MM.1S (cell line): ENCODE measurements at regions not wholly inside any gene's neighbourhood (a gene's known extent, or its start where the extent isn't known, plus 50 kb on each side); places are given as distances from the start of the nearest gene placed in this dataset.
A peak's percentile ranks its signal among the peaks of the same experiment; 100 is the strongest.

Experiments used
- DNase-seq: peaks from one replicate; pipeline ENCODE4 v3.0.0-alpha.2; 2015
- H2AFZ ChIP-seq: fragments of 300-600 bp; sonication (generic); 2 replicates; pipeline ENCODE4 v1.6.0; 2016; ENCODE audit warnings: antibody characterized with exemption, low read length
- H3F3A ChIP-seq: fragments of 300-600 bp; sonication (generic); 2 replicates; pipeline ENCODE4 v1.6.1; 2016; ENCODE audit warnings: mild to moderate bottlenecking, antibody characterized with exemption, low read length, moderate library complexity, mixed read lengths; ENCODE audit not compliant: insufficient read depth
- H3K27ac ChIP-seq: fragments of 300-600 bp; sonication (generic); 2 replicates; pipeline ENCODE4 v1.5.1; 2016; ENCODE audit warnings: mild to moderate bottlenecking, low read length
- H3K27me3 ChIP-seq: fragments of 300-600 bp; sonication (generic); replicated peaks from 2 replicates; pipeline ENCODE4 v1.6.0; 2016; ENCODE audit warnings: low read length; ENCODE audit not compliant: insufficient read depth
- H3K36me3 ChIP-seq: fragments of 300-600 bp; sonication (generic); replicated peaks from 2 replicates; pipeline ENCODE4 v1.6.1; 2016; ENCODE audit warnings: mild to moderate bottlenecking, low read length, mixed read lengths; ENCODE audit not compliant: insufficient read depth
- H3K4me1 ChIP-seq: fragments of 300-600 bp; sonication (generic); 2 replicates; pipeline ENCODE4 v1.6.1; 2016; ENCODE audit warnings: low read length, mixed read lengths
- H3K4me2 ChIP-seq: fragments of 300-600 bp; sonication (generic); 2 replicates; pipeline ENCODE4 v1.6.0; 2016; ENCODE audit warnings: low read depth, low read length
- H3K4me3 ChIP-seq: fragments of 300-600 bp; sonication (generic); 2 replicates; pipeline ENCODE4 v1.5.1; 2016; ENCODE audit warnings: low read length, mixed read lengths
- H3K79me2 ChIP-seq: fragments of 300-600 bp; sonication (generic); 2 replicates; pipeline ENCODE4 v1.6.1; 2016; ENCODE audit warnings: mixed run types, low read length, mixed read lengths
- H3K9ac ChIP-seq: fragments of 300-600 bp; sonication (generic); 2 replicates; pipeline ENCODE4 v1.6.1; 2016; ENCODE audit warnings: low read length, mixed read lengths
- H3K9me2 ChIP-seq: fragments of 300-600 bp; sonication (generic); replicated peaks from 2 replicates; pipeline ENCODE4 v1.6.1; 2016; ENCODE audit warnings: mild to moderate bottlenecking, low read length, mixed read lengths; ENCODE audit not compliant: insufficient read depth
- H3K9me3 ChIP-seq: fragments of 300-600 bp; sonication (generic); replicated peaks from 2 replicates; pipeline ENCODE4 v1.6.1; 2016; ENCODE audit warnings: mild to moderate bottlenecking, low read length, mixed read lengths; ENCODE audit not compliant: insufficient read depth
- H4K20me1 ChIP-seq: fragments of 300-600 bp; sonication (generic); 2 replicates; pipeline ENCODE4 v1.6.1; 2016; ENCODE audit warnings: mild to moderate bottlenecking, low read length, moderate library complexity, mixed read lengths; ENCODE audit not compliant: insufficient read depth
- CTCF ChIP-seq: fragments of 300-600 bp; sonication (generic); IDR thresholded peaks from 2 replicates; pipeline ENCODE4 v1.5.1; 2016; ENCODE audit warnings: antibody characterized with exemption, low read length, mixed read lengths
- EZH2 ChIP-seq: fragments of 300-600 bp; sonication (generic); optimal IDR thresholded peaks from 2 replicates; pipeline ENCODE3; 2017; ENCODE audit warnings: low read depth, mild to moderate bottlenecking, antibody characterized with exemption, low read length, mixed read lengths
- EZH2phosphoT487 ChIP-seq: fragments of 300-600 bp; sonication (generic); IDR thresholded peaks from 2 replicates; pipeline ENCODE4 v1.6.1; 2018; ENCODE audit warnings: antibody characterized with exemption, low read length

GRCh38 chr5:113721171-113721570, 207.7 kb downstream of the YTHDC2 start:
- Histone ChIP-seq H3K4me2 (no peak overlapping the region), H3K9me3 (no peaks in the 10 kb centered on the region), H3K27me3 (no peaks in the 10 kb centered on the region), H3K36me3 (no peaks in the 10 kb centered on the region), H3K79me2 (no peaks in the 10 kb centered on the region), H3K9me2 (no peaks in the 10 kb centered on the region), H3K4me1 (peaks cover 6% of the 10 kb centered on the region; the same call in 1 of the 2 replicates), H2AFZ (no peak overlapping the region), H4K20me1 (no peaks in the 10 kb centered on the region), H3K27ac (0 out of 2 replicates have a peak overlapping the region, but pooled peaks have one; percentile 0), H3F3A (no peaks in the 10 kb centered on the region), H3K9ac (no peak overlapping the region), H3K4me3 (no peak overlapping the region)
- peak; percentile 78 for DNase-seq
- no peak for TF ChIP-seq EZH2phosphoT487
- no peak for TF ChIP-seq CTCF
- no peak for TF ChIP-seq EZH2

- H3K36me3 ChIP-seq = no peaks in the 10 kb centered on the region
- H3K27ac ChIP-seq = no peak overlapping the region
- DNase-seq = no peak
- no peak overlapping the region for H3K4me3 ChIP-seq
- no peaks in the 10 kb centered on the region for H3F3A ChIP-seq
- H3K27me3 ChIP-seq = no peaks in the 10 kb centered on the region
- no peak for TF ChIP-seq EZH2phosphoT487
- TF ChIP-seq EZH2 = no peak
- TF ChIP-seq CTCF = no peak
- no peaks in the 10 kb centered on the region for H3K79me2 ChIP-seq
- no peak overlapping the region for H3K4me2 ChIP-seq
- no peaks in the 10 kb centered on the region for H3K9me3 ChIP-seq
- H3K9ac ChIP-seq = no peak overlapping the region
- H3K9me2 ChIP-seq = no peaks in the 10 kb centered on the region
- H3K4me1 ChIP-seq = peaks cover 6% of the 10 kb centered on the region; the same call in 1 of the 2 replicates
- no peaks in the 10 kb centered on the region for H4K20me1 ChIP-seq
- H2AFZ ChIP-seq = no peak overlapping the region
These were observed 209.5 kb downstream of the YTHDC2 start for GRCh38 chr5:113723021-113723420.

- no peak overlapping the region for H2AFZ ChIP-seq
- no peak for TF ChIP-seq EZH2
- no peak for TF ChIP-seq CTCF
- TF ChIP-seq EZH2phosphoT487 = no peak
- no peak overlapping the region for H3K4me3 ChIP-seq
These were observed 222.3 kb downstream of the YTHDC2 start for GRCh38 chr5:113735751-113736150.

More at GRCh38 chr5:113735751-113736150, 222.3 kb downstream of the YTHDC2 start:
- Histone ChIP-seq H3K9me3 (no peaks in the 10 kb centered on the region), H3K9me2 (no peaks in the 10 kb centered on the region), H3F3A (no peaks in the 10 kb centered on the region), H3K4me2 (no peak overlapping the region), H3K36me3 (no peaks in the 10 kb centered on the region), H3K79me2 (no peaks in the 10 kb centered on the region), H4K20me1 (no peaks in the 10 kb centered on the region), H3K4me1 (no peaks in the 10 kb centered on the region), H3K27ac (no peak overlapping the region), H3K27me3 (no peaks in the 10 kb centered on the region), H3K9ac (no peak overlapping the region)
- DNase-seq = no peak
